OCI-LY3 (cell line): ENCODE measurements at regions not wholly inside any gene's neighbourhood (a gene's known extent, or its start where the extent isn't known, plus 50 kb on each side); places are given as distances from the start of the nearest gene placed in this dataset.

ENCODE experiments used
- EZH2phosphoT487 ChIP-seq: fragments of 200-600 bp; shearing (Covaris generic); IDR thresholded peaks from 2 replicates; pipeline ENCODE4 v1.6.1; 2018; ENCODE audit warnings: antibody characterized with exemption, mixed run types, low read depth
- TF ChIP-seq, protein P1 (sequence below): fragments of 200-600, 300-600 bp; sonication (generic); IDR thresholded peaks from 2 replicates; pipeline ENCODE4 v1.5.1; 2014; ENCODE audit warnings: antibody characterized with exemption, low read length, low read depth

DNA sequence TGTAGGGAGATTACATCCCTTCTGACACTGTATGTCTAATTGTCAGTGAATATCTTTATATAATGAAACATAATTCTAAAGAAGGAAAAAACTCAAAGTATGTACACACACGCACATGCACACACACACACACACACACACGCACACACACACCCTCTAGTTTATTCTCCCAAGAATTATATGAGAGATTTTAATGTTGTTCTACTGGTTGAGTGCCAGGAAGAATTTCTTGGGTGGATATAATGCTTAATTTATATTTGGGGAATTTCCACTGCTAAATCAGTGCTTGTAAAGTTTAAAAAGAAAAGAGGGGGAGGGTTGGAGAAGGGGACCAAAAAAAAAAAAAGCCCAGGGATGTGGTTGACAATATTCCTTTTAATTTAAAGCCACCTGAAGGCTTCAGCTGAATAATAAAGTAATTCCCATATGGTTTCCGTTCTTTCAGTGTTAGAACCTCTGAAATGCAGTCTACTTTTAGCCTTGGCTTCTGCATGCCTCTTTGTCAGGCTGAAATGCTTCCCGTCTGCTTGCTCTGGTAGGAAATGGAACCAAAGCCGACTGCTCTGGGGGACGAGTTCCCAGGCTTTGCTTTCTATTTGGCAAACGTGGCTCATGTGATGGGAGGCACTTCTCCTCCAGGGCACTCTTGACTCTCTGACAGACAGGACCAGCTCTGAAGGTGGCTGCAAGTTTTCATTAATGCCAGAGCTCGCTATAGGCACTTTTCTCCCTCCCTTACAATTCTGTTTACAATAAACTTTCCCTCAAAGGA, 225.4 kb downstream of the PRL start:
- TF ChIP-seq, protein P1, sequence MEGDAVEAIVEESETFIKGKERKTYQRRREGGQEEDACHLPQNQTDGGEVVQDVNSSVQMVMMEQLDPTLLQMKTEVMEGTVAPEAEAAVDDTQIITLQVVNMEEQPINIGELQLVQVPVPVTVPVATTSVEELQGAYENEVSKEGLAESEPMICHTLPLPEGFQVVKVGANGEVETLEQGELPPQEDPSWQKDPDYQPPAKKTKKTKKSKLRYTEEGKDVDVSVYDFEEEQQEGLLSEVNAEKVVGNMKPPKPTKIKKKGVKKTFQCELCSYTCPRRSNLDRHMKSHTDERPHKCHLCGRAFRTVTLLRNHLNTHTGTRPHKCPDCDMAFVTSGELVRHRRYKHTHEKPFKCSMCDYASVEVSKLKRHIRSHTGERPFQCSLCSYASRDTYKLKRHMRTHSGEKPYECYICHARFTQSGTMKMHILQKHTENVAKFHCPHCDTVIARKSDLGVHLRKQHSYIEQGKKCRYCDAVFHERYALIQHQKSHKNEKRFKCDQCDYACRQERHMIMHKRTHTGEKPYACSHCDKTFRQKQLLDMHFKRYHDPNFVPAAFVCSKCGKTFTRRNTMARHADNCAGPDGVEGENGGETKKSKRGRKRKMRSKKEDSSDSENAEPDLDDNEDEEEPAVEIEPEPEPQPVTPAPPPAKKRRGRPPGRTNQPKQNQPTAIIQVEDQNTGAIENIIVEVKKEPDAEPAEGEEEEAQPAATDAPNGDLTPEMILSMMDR, result no peak
- TF ChIP-seq EZH2phosphoT487, result no peak
